Peyer's patch (tissue), 4 donors: ENCODE measurements at regions not wholly inside any gene's neighbourhood (a gene's known extent, or its start where the extent isn't known, plus 50 kb on each side); places are given as distances from the start of the nearest gene placed in this dataset.

ENCODE experiments used
- CTCF ChIP-seq, 6 experiments: fragments of 450-650 bp in 4 of 6; fragments of 200-600 bp in 2 of 6; sonication (generic) in 1 of 6; IDR thresholded peaks; one replicate each; pipeline ENCODE4 v1.5.1; 2017 to 2019; ENCODE audit warnings: antibody characterized with exemption in 6 of 6, mild to moderate bottlenecking in 3 of 6, moderate library complexity in 1 of 6
- POLR2A ChIP-seq, 2 donors: fragments of 450-650 bp; IDR thresholded peaks; one replicate each; pipeline ENCODE4 v1.5.1; 2017; ENCODE audit warnings: antibody characterized with exemption in 2 of 2, mild to moderate bottlenecking in 2 of 2, moderate library complexity in 2 of 2

- TF ChIP-seq CTCF (IDR thresholded peaks at IDR 0.05): no peak
- no peak for TF ChIP-seq POLR2A (IDR thresholded peaks at IDR 0.05)
These were observed 161.2 kb upstream of the SMIM23 start for GRCh38 chr5:171624396-171624795.
